HG03097 (cell line): ENCODE measurements at regions not wholly inside any gene's neighbourhood (a gene's known extent, or its start where the extent isn't known, plus 50 kb on each side); places are given as distances from the start of the nearest gene placed in this dataset.

Experiments
- ATAC-seq: cut with Tn5 transposase; IDR thresholded peaks from one replicate; pipeline ENCODE4 v1.9.1; 2021; ENCODE audit not compliant: unreplicated experiment, low FRiP score

DNA sequence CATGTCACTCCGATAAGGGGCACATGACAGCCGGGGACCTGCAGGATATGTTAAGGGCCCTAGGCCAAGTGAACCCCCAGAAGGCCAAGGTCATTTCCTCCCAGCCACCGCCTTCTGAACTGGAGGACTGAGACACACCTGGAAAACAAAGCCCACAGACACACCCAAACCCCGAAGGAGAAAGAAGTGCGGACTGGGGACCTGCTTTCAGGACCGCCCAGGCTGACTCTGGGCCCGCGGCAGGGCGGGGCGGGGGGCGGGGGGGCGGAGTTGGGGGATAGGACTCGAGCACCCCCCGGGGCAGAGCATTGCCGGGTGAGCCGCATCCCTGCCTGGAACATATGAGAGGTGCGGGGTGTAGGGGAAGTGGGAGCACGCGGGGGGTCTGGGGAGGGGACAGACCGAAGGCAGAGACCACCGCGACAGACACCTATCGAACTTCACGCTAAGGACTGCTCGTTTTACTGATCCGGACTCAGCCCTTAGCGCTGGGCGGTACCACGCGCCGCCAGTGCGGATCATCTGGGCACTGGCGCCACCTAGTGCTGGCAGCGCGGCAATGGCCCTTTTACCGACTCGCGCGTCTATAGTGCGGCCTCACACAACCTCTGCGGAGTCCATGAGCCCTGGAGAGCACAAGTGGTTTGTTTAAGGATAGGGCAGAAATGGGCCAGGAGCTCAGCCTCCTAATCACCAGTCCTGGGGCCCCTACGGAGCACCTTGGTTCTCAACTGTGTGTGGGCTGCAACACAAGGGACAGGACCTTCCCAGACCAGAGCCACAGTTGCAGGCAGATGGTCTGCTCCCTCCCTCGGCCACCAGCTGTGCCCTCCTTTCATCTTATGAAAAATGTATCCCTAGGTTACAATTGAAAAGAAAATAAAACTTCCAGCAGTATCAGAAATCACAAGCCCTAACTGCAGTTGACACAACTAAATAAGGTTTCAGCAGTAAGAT is 157.6 kb downstream of the HERPUD2 start:
- peak; percentile 96 for ATAC-seq

DNA sequence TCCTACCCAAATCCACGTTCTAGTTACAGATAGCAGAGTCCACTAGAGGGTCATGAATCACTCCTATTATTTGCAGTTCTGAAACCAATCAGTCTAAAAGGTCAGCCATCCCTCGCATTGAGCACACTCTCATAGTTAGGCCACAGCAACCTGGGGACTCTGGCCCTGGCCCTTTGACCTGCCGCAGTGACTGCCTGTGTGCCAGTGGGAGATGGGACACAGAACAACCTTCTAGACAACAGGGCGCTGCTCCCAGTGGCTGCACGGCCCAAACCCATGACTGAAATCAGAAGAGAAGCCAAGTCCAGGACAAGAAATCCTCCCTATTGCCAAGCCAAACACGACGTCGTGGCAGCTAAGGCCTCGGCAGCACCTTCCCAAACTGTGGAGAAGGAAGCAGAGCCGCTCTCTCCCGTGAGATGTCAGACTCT is 158.5 kb downstream of the HERPUD2 start:
- ATAC-seq = no peak

DNA sequence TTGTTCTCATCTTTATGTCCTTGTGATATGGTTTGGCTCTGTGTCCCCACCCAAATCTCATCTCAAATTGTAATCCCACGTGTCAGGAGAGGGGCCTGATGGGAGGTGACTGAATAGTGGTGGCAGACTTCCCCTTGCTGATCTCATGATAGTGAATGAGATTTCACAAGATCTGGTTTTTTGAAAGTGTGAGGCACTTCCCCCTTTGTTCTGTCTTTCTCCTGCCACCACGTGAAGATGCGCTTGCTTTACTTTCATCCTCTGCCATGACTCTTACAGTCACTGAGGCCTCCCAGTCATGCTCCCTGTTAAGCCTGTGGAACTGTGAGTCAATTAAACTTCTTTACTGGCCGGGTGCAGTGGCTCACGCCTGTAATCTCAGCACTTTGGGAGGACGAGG is 161.0 kb downstream of the HERPUD2 start:
- ATAC-seq = no peak

DNA sequence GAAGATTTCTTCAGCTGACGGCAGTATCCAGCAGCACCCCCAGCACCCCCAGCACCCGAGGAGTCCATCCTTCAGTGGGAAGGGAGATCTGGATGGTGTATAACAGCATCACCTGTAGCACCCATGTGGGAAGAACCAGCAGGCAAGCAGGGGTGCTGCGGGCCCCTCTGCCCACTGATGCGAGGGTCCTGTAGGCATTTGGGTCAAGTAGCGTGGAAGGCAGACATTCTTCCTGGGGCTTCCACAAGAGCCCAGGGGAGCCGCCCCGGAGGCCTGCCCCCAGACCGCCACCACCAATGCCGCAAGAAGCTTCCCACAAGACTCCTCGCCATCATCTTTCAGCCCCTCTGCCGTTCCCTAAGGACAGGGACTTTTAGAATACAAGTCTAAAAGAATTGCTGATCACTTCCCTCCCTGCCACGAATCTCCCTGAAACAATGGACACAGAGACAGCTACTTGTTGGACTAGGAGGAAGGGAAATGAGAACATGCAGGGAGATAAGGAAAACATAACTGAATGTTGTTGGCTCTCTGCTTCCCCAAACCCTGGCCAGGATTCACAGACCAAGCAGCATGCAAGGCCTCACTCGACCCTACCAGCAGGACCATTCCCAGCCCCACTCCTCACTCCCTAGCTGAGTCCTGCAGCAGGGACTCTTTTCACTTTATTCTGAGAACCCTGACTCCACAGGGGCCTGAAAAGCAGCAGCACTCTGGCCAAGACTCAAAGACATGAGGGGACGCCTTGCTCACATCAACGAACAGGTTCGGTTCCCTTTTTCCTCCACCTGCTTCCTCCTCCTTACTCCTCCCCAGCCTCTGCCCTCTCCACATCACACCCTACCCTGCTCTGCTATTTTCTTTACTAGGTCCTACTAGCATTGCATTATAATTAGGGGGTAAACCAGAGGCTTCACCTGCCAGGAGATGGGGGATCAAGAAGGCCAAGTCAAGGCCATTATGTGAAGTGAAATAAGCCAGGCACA is 164.5 kb downstream of the HERPUD2 start:
- ATAC-seq = no peak

DNA sequence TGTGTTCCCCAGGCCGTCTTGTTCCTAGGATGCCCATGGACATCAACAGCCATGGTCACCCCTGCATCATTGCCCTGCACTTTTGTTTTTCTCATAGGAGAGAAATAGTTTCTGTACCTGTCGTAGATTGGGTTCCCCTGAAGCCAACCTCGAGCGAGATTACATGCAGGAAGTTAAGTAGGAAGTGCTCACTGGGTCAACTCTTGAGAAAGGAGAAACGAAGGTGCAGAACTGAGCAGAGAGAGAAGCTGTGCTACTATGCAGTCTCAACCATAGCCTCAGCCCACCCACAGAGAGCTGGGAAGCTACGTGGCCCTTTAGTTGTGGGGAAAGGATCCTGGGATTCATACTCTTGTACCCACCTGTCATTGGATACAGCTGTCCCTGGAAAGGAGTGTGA is 165.2 kb downstream of the HERPUD2 start:
- ATAC-seq = no peak

DNA sequence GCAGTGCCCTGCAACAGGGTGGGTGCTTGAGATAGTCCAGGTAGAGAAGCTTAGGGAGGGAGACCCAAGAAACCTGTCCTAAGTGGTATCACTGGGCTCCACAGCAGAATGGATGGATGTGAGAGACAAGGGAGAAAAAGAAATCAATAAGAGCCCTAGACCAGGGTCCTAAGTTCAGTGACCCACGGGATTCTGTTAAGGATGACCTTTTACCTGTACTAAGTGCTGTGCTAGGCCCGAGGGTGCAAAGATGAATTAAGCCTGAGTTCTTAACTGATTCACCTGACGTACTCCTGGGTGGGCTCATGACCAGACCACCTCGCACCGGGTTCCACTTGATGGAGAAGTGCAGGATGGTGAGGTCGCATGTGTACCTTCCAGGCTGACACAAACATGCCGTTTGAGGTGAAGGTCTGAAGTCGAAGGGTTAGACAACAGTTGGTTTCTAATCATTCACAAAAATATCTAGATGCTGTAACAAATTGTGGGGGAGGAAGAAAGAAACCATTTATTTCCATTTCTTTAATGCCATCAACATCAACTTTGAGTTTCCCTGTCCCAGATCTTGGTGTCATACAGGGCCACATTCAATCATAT is 166.5 kb downstream of the HERPUD2 start:
- ATAC-seq = no peak

DNA sequence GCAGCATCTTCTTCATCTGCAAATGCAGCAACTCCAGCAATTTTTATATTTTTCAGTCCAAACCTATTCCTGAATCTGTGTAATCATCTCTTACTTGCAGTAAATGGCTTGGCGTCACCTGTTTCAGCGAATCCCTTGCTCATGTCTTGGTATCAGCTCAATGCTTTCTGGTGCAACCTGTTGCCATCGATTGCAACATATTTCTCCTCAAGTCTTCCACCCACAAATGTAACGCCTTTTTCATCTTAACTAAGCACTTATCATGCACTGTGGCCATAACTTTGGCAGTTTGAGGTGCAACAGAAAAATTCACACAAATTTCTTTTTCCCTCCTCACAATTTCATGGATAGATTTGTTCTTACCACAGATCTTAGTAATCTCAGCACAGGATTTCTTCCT is 168.3 kb downstream of the HERPUD2 start:
- no peak for ATAC-seq

DNA sequence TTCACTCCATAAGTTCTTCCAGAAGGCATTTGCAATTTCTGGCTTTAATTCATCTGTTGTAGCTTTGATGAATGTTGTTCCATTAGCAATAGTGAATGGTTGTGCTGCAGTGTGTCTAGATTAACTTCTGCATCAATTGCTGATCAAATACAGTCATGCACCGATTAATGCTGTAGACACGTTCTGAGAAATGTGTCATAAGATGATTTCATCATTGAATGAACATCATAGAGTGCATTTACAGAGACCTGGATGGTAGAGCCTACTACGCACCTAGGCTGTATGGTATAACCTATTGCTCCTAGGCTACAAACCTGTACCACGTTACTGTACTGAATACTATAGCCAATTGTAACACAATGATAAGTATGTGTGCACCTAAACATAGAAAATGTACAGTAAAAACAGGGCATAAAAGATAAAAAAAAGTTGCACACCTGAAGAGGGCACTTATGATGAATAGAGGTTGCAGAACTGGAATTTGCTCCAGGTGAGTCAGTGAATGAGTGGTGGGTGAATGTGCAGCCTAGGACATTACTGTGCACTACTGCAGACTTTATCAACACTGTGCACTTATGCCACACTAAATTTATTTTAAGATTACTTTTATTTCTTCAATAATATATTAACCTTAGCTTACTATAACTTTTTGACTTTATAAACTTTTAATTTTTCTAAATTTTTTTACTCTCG is 170.7 kb downstream of the HERPUD2 start:
- no peak for ATAC-seq

DNA sequence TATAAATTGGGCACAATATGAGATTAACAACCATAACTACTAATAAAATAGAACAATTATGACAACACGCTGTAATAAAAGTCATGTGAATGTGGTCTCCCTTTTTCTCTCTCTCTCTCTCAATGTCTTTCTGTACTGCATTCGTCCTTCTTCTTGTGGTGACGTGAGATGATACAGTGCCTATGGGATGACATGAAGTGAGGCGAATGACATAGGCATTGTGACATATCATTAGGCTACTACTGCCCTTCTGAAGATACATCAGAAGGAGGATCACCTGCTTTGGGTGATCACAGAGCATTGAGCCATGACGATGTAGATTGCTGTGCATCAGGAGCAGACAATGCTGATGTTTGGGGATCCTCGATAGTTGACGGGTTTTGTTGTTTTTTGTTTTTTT is 171.6 kb downstream of the HERPUD2 start:
- ATAC-seq = no peak

DNA sequence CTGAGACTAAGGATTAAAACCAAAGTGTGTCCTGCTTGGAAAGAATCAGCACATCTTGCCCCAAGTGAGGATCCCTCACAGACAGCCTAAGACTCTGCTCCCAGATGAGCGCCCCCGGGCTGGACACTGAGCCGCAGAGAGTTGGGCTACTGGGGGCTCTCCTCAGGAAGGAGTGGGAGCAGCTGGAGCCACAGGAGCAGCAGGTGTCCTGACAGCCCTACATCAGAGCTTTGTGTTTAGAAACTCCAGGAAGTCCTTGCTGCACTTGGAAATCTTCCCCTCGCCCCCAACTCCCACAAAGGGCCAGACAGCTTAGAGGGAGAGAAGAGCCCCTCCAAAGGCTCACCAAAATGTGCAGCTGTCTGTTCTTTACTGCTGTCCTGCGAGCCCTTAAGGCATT is 172.2 kb downstream of the HERPUD2 start:
- ATAC-seq = no peak

DNA sequence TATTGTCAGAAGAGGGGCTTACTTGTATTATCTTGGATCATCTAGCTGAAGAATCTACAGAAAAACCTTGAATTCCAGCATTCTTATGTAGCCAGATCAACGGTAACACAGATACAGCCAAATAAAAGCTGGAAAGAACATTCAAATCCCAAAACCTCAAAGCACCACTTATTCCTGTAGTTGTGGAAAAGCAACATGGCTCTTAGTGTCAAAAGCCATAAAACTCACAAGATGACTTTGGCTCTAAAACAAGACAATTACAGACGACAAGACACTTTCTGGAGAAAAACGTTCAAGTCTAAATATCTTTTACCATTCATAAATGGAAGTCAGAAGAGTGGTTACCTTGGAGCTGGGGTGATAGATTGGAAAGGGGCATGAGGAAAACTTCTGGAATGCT is 173.0 kb downstream of the HERPUD2 start:
- ATAC-seq = no peak

DNA sequence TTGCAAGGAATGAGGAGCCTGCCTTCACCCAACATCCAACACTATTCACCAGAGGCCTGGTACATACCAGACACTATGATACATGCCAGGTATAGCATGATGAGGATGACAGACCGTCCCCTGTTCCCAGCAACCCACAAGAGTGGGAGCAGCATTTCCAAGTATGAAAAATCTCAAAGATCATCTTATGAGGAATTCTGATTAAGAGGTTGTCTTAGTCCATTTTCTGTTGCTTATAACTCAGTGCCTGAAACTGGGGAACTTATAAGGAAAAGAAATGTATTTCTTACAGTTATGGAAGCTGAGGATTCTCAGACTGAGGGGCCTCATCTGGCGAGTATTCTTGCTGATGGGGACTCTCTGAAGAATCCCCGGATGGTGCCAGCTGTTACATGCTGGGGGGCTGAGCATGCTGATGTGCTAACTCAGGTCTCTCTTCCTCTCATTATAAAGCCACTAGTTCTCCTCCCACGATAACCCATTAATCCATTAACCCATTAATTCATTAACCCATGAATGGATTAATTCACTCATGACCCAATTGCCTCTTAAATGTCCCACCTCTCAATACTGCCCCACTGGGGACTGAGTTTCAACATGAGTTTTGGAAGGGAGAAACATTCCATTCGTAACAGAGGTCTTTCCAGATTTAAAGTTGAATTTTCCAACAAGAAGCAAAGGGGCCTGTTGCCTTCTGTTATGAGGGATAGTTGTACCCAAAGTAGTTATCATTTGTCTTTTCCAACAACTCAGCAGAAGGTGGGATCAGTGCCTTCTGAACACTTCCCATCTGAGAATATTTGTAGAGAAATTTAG is 173.9 kb downstream of the HERPUD2 start:
- no peak for ATAC-seq

DNA sequence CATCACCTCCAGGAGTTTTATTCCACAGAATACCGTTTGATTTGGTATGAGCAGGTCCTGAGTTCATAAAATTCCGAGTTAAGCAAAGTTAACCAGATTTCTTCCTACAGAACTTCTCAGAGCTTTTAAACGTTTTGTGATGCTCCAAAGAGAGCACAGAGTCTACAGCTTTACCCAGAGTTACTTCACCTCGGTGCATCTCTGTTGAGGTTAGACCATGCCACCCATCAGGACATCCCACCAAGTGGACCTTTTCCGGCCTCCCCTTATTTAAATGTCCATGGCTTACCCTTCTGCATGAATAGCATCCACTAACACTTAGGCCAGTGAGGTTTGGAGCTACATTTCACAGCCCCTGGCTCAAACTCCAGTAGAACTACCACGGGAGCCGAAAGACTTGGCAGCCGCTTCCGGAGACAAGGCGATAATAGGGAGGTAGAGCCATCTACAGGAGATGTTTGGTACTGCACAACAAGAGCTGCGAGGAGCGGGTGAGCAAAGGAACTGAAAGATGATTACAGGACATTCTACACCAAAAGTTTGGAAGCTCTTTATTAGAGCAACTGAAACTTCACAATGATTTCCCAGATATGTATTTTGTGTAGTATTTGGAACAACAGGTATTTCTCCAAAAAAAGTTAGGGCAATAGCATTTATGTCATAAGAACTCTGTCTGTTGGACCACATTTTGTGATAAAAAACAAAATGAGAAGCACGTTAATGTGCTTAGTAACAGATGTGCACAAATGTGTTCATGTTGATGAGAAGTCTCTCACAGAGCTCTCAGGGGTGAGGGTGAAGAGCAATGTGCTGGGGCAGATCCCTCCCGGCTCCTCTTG is 174.7 kb downstream of the HERPUD2 start:
- ATAC-seq = peak; percentile 80

DNA sequence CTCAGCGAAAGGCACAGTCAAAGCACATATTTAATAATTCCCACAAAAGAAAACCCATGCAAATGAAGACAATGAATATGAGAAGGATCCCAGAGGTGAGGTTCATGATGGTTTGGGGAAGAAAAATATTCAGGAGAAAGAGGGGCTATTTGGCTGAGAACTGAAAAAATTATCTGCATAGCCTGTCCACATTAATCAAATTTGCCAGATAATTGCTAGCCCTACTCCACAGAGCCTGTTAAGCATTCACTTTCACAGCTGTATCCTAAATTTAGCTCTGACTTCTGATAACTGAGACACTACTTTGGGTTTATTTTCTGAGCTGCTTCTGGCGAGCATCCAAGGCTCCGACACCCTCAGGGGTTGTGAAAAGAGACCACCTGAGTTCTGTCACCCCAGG is 176.2 kb downstream of the HERPUD2 start:
- ATAC-seq = no peak

DNA sequence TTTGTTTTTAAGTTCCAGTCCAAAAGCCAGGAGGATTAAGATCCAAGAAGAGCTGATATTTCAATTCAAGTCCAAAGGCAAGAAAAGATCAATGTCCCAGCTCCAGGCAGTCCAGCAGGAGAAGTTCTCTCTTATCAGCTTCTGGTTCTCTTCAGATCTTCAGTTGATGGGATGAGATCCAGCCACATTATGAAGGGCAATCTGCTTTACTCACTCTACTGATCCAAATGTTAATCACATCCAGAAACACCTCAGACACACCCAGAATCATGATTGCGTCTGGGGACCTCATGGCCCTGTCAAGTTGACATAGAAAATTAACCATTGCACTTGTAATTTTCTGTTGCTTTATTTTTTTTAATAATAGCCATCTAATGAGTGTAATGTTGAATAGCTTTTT is 178.4 kb downstream of the HERPUD2 start:
- no peak for ATAC-seq

DNA sequence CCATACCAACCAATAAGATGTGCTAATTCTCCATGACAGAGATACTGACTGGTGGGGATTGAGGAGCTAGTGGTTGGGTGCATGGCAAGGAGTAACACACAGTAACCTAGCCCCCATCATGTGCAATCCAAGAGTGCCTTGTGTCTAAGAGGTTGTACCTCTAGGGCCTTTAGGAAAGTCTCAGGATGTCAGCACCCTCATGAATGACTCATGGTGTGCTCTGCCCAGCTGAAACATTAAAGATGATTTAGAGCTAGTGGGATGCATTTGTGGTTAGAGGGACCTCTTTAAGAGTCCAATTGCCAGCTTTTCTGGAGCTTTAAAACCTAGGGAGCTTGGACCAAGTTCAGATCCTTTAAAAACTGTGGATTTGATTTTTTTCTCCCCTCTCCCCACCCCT is 181.1 kb downstream of the HERPUD2 start:
- ATAC-seq = no peak

DNA sequence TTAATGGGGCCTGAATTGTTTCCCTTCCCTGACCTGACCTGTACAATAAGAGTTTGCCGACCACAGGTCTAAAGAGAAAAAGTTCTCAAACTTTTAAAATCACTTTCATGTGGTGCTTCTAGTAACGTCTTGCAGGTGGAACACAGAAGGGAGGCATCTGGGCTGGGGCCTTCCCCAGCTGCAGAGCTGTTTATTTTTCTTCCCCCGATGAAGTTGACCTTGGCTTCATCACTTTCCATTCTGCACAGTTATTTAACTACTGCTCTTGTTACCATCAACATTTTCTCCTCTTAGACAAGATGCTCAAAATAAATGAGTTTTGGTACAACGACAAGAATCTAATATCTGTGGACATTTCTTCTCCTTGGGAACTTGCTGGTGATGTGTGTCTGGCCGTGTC is 181.7 kb downstream of the HERPUD2 start:
- no peak for ATAC-seq

DNA sequence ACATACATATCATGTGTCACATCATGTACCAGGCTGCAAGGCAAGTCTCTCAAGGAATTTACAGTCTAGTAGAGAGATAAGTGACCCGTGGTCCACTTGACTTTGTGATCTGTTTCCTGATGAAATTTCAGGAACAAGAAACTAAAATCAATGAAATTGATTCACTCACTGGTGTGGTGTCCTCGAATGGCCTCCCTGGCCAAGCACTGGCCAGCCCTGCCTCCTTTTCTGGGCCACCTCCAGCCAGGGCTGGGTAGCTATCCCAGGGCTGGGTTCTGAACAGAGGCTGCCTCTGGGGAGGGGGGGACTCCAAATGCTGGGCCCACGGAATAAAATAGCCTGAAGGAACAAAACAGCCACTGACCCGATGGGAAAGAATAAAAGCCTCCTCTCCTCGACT is 182.2 kb downstream of the HERPUD2 start:
- ATAC-seq = no peak
